ENCODE measurements at regions not wholly inside any gene's neighbourhood (a gene's known extent, or its start where the extent isn't known, plus 50 kb on each side); places are given as distances from the start of the nearest gene placed in this dataset.

- no peak overlapping the region for H3K27ac ChIP-seq
- H3K4me3 ChIP-seq (IDR thresholded peaks at IDR 0.05; ENCODE audit: insufficient read depth, low read depth, low read length) = no peak overlapping the region
- no peaks in the 10 kb centered on the region for H3K27me3 ChIP-seq (ENCODE audit: insufficient read depth, low read depth)
- no peaks in the 10 kb centered on the region for H3K79me2 ChIP-seq (ENCODE audit: insufficient read depth, low read depth)
- no peak overlapping the region for H3K9ac ChIP-seq
- no peak overlapping the region for H2AFZ ChIP-seq (ENCODE audit: low read depth)
- H4K20me1 ChIP-seq (ENCODE audit: insufficient read depth) = no peaks in the 10 kb centered on the region
- no peaks in the 10 kb centered on the region for H3K36me3 ChIP-seq (ENCODE audit: insufficient read depth)
- no peak for TF ChIP-seq CTCF (conservative IDR thresholded peaks at IDR 0.05; ENCODE audit: low read depth, low read length)
- H3K4me2 ChIP-seq = no peak overlapping the region
- no peaks in the 10 kb centered on the region for H3K4me1 ChIP-seq (ENCODE audit: low read depth, poor library complexity, severe bottlenecking)
Measured at GRCh38 chr6:164756723-164757122, 552.7 kb downstream of the C6orf118 start.

- no peaks in the 10 kb centered on the region for H3K36me3 ChIP-seq (ENCODE audit: insufficient read depth)
- H3K4me3 ChIP-seq (IDR thresholded peaks at IDR 0.05; ENCODE audit: insufficient read depth, low read depth, low read length) = no peak overlapping the region
- no peak for TF ChIP-seq CTCF (conservative IDR thresholded peaks at IDR 0.05; ENCODE audit: low read depth, low read length)
- H3K79me2 ChIP-seq (ENCODE audit: insufficient read depth, low read depth) = no peaks in the 10 kb centered on the region
- H3K27ac ChIP-seq = no peak overlapping the region
- no peak overlapping the region for H3K9ac ChIP-seq
- no peak overlapping the region for H2AFZ ChIP-seq (ENCODE audit: low read depth)
- H3K4me1 ChIP-seq (ENCODE audit: low read depth, poor library complexity, severe bottlenecking) = no peaks in the 10 kb centered on the region
- no peaks in the 10 kb centered on the region for H3K27me3 ChIP-seq (ENCODE audit: insufficient read depth, low read depth)
- H4K20me1 ChIP-seq (ENCODE audit: insufficient read depth) = no peaks in the 10 kb centered on the region
- no peak overlapping the region for H3K4me2 ChIP-seq
Measured at GRCh38 chr6:164756142-164756541, 553.3 kb downstream of the C6orf118 start.

GRCh38 chr6:164753517-164753916 lies 555.9 kb downstream of the C6orf118 start:
- H3K4me1 ChIP-seq (ENCODE audit: low read depth, poor library complexity, severe bottlenecking) = peaks cover 8% of the 10 kb centered on the region
- no peaks in the 10 kb centered on the region for H3K27me3 ChIP-seq (ENCODE audit: insufficient read depth, low read depth)
- no peak for TF ChIP-seq CTCF (conservative IDR thresholded peaks at IDR 0.05; ENCODE audit: low read depth, low read length)
- no peak overlapping the region for H3K4me2 ChIP-seq
- H3K36me3 ChIP-seq (ENCODE audit: insufficient read depth) = no peaks in the 10 kb centered on the region
- no peak overlapping the region for H3K9ac ChIP-seq
- H4K20me1 ChIP-seq (ENCODE audit: insufficient read depth) = no peaks in the 10 kb centered on the region
- H3K79me2 ChIP-seq (ENCODE audit: insufficient read depth, low read depth) = no peaks in the 10 kb centered on the region
- H3K27ac ChIP-seq = no peak overlapping the region
- no peak overlapping the region for H3K4me3 ChIP-seq (IDR thresholded peaks at IDR 0.05; ENCODE audit: insufficient read depth, low read depth, low read length)
- H2AFZ ChIP-seq (ENCODE audit: low read depth) = no peak overlapping the region

- no peaks in the 10 kb centered on the region for H3K36me3 ChIP-seq (ENCODE audit: insufficient read depth)
- H3K4me2 ChIP-seq = no peak overlapping the region
Measured at GRCh38 chr6:164751395-164751794, 558.0 kb downstream of the C6orf118 start.

More at GRCh38 chr6:164751395-164751794, 558.0 kb downstream of the C6orf118 start:
- Histone ChIP-seq H3K79me2 (ENCODE audit: insufficient read depth, low read depth) (no peaks in the 10 kb centered on the region), H3K9ac (no peak overlapping the region), H3K27me3 (ENCODE audit: insufficient read depth, low read depth) (no peaks in the 10 kb centered on the region), H3K4me1 (ENCODE audit: low read depth, poor library complexity, severe bottlenecking) (peaks cover 14% of the 10 kb centered on the region), H2AFZ (ENCODE audit: low read depth) (no peak overlapping the region), H4K20me1 (ENCODE audit: insufficient read depth) (no peaks in the 10 kb centered on the region), H3K27ac (no peak overlapping the region), H3K4me3 (IDR thresholded peaks at IDR 0.05; ENCODE audit: insufficient read depth, low read depth, low read length) (no peak overlapping the region)
- no peak for TF ChIP-seq CTCF (conservative IDR thresholded peaks at IDR 0.05; ENCODE audit: low read depth, low read length)
